Sigmoid colon (tissue), 6 donors: ENCODE measurements at regions not wholly inside any gene's neighbourhood (a gene's known extent, or its start where the extent isn't known, plus 50 kb on each side); places are given as distances from the start of the nearest gene placed in this dataset.

Source experiments
- DNase-seq: peaks from one replicate; pipeline ENCODE4 v3.0.0-alpha.2; 2019
- H3K27ac ChIP-seq, 4 donors: fragments of 200-600 bp; sonication (generic); one replicate each; pipeline ENCODE4 v1.5.1; 2016 to 2019; ENCODE audit warnings: mild to moderate bottlenecking in 1 of 4
- H3K27me3 ChIP-seq, 3 donors: fragments of 200-600 bp; sonication (generic); one replicate each; pipeline ENCODE4 v1.5.1; 2019; ENCODE audit warnings: mild to moderate bottlenecking in 1 of 3
- H3K36me3 ChIP-seq, 4 donors: fragments of 200-600 bp; sonication (generic); one replicate each; pipeline ENCODE4 v1.5.1; 2016 to 2019
- H3K4me1 ChIP-seq, 4 donors: fragments of 200-600 bp; sonication (generic); one replicate each; pipeline ENCODE4 v1.5.1; 2017 to 2019
- H3K4me3 ChIP-seq, 4 donors: fragments of 200-600 bp; sonication (generic); one replicate each; pipeline ENCODE4 v1.5.1; 2017 to 2019; ENCODE audit warnings: mild to moderate bottlenecking in 2 of 4, moderate library complexity in 1 of 4
- H3K9me3 ChIP-seq, 4 donors: fragments of 200-600 bp in 3 of 4; sonication (generic) in 3 of 4; one replicate each; pipeline versions ENCODE4 v1.5.1 to v1.6.1; 2013 to 2019
- CTCF ChIP-seq, 4 experiments: fragments of 450-650 bp in 3 of 4; fragments of 200-600 bp in 1 of 4; IDR thresholded peaks; one replicate each; pipeline ENCODE4 v1.5.1; 2016 to 2019; ENCODE audit warnings: antibody characterized with exemption in 4 of 4, mild to moderate bottlenecking in 3 of 4, moderate library complexity in 2 of 4
- EP300 ChIP-seq, 4 donors: sonication (generic); formaldehyde crosslinking; IDR thresholded peaks; one replicate each; pipeline ENCODE4 v1.6.1; 2017; ENCODE audit warnings: antibody characterized with exemption in 4 of 4
- POLR2A ChIP-seq, 2 donors: fragments of 450-650 bp; IDR thresholded peaks; one replicate each; pipeline ENCODE4 v1.6.1; 2016; ENCODE audit warnings: antibody characterized with exemption in 2 of 2, mild to moderate bottlenecking in 2 of 2, moderate library complexity in 2 of 2
- POLR2AphosphoS5 ChIP-seq, 4 donors: sonication (generic); formaldehyde crosslinking; IDR thresholded peaks; one replicate each; pipeline ENCODE4 v1.6.1; 2017; ENCODE audit warnings: antibody characterized with exemption in 4 of 4
- WGBS, 2 donors: extraction: QIAGEN DNeasy Blood & Tissue Kit; methylation state at CpG; one replicate each; pipeline ENCODE4 v1.1.7; 2013; 5-methylcytosine and 5-hydroxymethylcytosine counted together
- intact Hi-C: fragments of 100-400 bp; cut with DNase I; formaldehyde crosslinking; loops from one replicate; pipeline ENCODE4 v1.15.1; 2023
- donor health status: healthy with polysubstance abuse.
- donor health status: healthy.

GRCh38 chr3:107970993-107971580 is 119.7 kb downstream of the CD47 start:
- DNase-seq = no peak
- Histone ChIP-seq H3K27me3 (no peaks in the 10 kb centered on the region), H3K4me1 (peaks cover 0 to 15% (median 10%) of the 10 kb centered on the region in 4 donors), H3K27ac (no peak overlapping the region), H3K9me3 (no peaks in the 10 kb centered on the region), H3K4me3 (no peak overlapping the region), H3K36me3 (no peaks in the 10 kb centered on the region)
- intact Hi-C loops = no loop called here
- no peak for TF ChIP-seq CTCF (IDR thresholded peaks at IDR 0.05)
- no peak for TF ChIP-seq POLR2A (IDR thresholded peaks at IDR 0.05)
- TF ChIP-seq POLR2AphosphoS5 (IDR thresholded peaks at IDR 0.05) = no peak
- TF ChIP-seq EP300 (IDR thresholded peaks at IDR 0.05) = no peak
- 36 to 76% methylated on average over 1 of the region's 1 CpG for WGBS, 2 donors

DNA sequence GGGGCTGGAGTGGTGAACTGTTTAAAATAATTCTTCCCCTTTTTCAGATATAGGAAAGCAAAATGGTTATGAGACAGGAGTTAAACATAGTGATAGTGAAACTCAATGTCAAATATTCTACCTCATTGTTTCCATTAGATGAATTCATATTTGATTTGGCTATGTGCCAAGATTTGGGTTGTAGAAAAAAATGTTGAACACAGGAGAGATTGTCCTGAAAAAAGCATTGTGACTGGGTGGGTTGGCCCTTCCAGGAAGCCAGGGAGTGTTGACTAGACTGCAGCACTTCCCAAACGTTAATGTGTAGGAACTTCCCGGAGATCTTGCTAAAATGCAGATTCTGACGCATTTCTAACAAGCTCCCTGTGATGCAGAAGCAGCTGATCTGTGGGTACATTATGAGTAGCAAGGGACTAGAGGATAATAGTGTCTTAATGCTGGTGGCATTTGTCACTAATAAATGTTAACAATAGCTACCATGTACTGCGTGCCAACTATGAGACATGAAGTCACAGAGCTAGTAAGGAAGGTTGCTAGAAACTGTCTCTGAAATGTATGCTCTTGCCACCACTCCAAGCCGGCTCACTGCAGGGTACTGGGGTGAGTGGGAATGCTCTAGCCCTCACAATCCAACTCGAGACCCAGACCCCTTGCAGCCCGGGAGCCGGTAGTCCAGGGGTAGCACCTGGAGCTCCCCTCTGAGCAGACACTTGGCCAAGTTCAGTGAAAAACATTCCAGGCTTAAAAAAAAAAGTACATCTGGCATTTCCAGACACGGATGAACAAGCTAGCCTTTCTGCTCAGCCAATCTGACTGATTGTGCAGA is 120.6 kb downstream of the CD47 start:
- no peaks in the 10 kb centered on the region for H3K27me3 ChIP-seq
- intact Hi-C loops = no loop called here
- no peaks in the 10 kb centered on the region for H3K36me3 ChIP-seq
- peak in 2 of 4 donors; percentile 8 to 52 for TF ChIP-seq POLR2AphosphoS5 (IDR thresholded peaks at IDR 0.05)
- peak in 1 of 4 donors; percentile 38 for TF ChIP-seq EP300 (IDR thresholded peaks at IDR 0.05)
- TF ChIP-seq POLR2A (IDR thresholded peaks at IDR 0.05) = no peak
- no peak for DNase-seq
- 30 to 64% methylated on average over 9 of the region's 9 CpGs for WGBS, 2 donors
- H3K4me1 ChIP-seq = peaks cover 0 to 15% (median 10%) of the 10 kb centered on the region in 4 donors
- no peaks in the 10 kb centered on the region for H3K9me3 ChIP-seq
- no peak overlapping the region for H3K4me3 ChIP-seq
- no peak overlapping the region for H3K27ac ChIP-seq

DNA sequence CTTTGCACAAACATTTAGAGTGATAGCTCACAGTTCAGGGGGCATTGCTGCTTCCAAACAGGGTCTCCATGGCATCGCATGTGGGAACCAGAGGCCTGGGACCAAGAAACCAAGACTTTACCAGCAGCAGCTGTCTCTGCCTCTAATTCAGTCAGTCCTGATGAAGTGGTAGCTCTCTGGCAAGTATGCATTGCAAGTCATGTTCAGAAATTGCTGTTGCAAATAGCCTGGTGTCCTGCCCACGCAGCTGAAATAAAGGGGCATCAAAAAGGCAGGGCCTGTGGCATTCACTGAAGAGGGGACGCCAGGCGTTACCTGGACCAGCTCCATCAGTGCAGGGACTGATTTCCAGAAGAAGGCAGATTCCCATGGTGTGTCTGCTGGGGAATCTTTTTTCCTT is 121.3 kb downstream of the CD47 start:
- TF ChIP-seq POLR2A (IDR thresholded peaks at IDR 0.05) (no peak), POLR2AphosphoS5 (IDR thresholded peaks at IDR 0.05) (no peak)
- Histone ChIP-seq H3K4me3 (no peak overlapping the region), H3K9me3 (no peaks in the 10 kb centered on the region), H3K27ac (no peak overlapping the region), H3K4me1 (peaks cover 0 to 15% (median 10%) of the 10 kb centered on the region in 4 donors), H3K36me3 (no peaks in the 10 kb centered on the region), H3K27me3 (no peaks in the 10 kb centered on the region)
- WGBS, 2 donors = 84 to 90% methylated on average over 4 of the region's 4 CpGs
- DNase-seq = no peak
- intact Hi-C loops = no loop called here

DNA sequence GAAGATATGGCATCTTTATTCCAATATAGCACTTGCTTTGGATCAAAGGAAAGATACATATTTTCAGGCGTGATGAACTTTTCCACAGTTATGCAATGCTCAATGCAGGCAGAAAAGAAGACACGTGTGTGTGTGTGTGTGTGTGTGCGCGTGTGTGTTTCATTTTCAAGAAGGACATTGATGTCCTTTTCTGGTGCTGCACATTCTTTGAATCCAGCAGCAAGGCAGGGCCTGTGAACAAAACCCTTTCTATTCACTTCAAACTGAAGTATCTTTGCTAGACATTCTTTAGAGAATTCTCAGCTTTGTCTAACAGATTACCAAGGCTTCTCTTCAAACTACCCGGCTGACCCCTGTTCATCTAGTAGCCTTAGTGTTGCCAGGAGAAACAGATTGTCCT is 124.6 kb downstream of the CD47 start:
- peaks cover 0 to 13% (median 10%) of the 10 kb centered on the region in 4 donors for H3K4me1 ChIP-seq
- intact Hi-C loops = no loop called here
- 80 to 94% methylated on average over 5 of the region's 5 CpGs for WGBS, 2 donors

GRCh38 chr3:107965136-107965655 is 125.6 kb downstream of the CD47 start:
- Histone ChIP-seq H3K36me3 (no peaks in the 10 kb centered on the region), H3K9me3 (no peaks in the 10 kb centered on the region), H3K4me1 (peaks cover 0 to 6% (median 2%) of the 10 kb centered on the region in 4 donors), H3K27ac (no peak overlapping the region), H3K4me3 (no peak overlapping the region), H3K27me3 (no peaks in the 10 kb centered on the region)
- intact Hi-C loops = no loop called here
- DNase-seq = no peak
- no peak for TF ChIP-seq POLR2A (IDR thresholded peaks at IDR 0.05)
- TF ChIP-seq CTCF (IDR thresholded peaks at IDR 0.05) = no peak
- TF ChIP-seq EP300 (IDR thresholded peaks at IDR 0.05) = no peak
- no peak for TF ChIP-seq POLR2AphosphoS5 (IDR thresholded peaks at IDR 0.05)
- 72 to 87% methylated on average over 5 of the region's 5 CpGs for WGBS, 2 donors

More for the DNA sequence above, 124.6 kb downstream of the CD47 start:
- Histone ChIP-seq H3K27me3 (no peaks in the 10 kb centered on the region), H3K4me3 (no peak overlapping the region), H3K36me3 (no peaks in the 10 kb centered on the region), H3K27ac (no peak overlapping the region), H3K9me3 (no peaks in the 10 kb centered on the region)
- DNase-seq = no peak
- TF ChIP-seq POLR2AphosphoS5 (IDR thresholded peaks at IDR 0.05) = no peak

DNA sequence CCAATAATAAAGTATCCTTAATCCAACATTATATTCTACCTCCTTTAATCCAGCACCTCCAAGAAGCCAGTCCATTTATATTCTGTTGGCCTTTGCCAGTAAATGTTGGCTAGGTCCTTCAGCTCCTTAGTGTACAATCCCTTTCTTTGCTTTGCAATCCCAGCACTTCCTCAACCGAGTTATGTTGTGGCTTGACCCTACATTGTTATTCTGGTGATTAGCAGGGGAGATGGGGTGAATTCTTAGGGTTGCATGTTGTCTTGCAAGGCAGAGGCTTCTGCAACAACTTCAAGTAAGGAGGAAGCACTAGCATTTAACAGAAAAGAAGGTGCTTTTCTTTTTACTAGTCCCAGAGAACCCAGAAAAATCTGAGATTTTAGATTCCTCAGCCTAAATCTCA is 127.2 kb downstream of the CD47 start:
- no peaks in the 10 kb centered on the region for H3K27me3 ChIP-seq
- H3K9me3 ChIP-seq = no peaks in the 10 kb centered on the region
- H3K4me1 ChIP-seq = peaks cover 0 to 4% (median 2%) of the 10 kb centered on the region in 4 donors
- no peak for DNase-seq
- WGBS, 2 donors = 86 to 93% methylated on average over 1 of the region's 1 CpG
- H3K27ac ChIP-seq = no peak overlapping the region
- no peaks in the 10 kb centered on the region for H3K36me3 ChIP-seq
- no peak for TF ChIP-seq CTCF (IDR thresholded peaks at IDR 0.05)
- TF ChIP-seq EP300 (IDR thresholded peaks at IDR 0.05) = no peak
- no peak for TF ChIP-seq POLR2AphosphoS5 (IDR thresholded peaks at IDR 0.05)
- TF ChIP-seq POLR2A (IDR thresholded peaks at IDR 0.05) = no peak
- H3K4me3 ChIP-seq = no peak overlapping the region
- intact Hi-C loops = no loop called here
